ENCODE measurements at regions not wholly inside any gene's neighbourhood (a gene's known extent, or its start where the extent isn't known, plus 50 kb on each side); places are given as distances from the start of the nearest gene placed in this dataset.

- ChIA-PET POLR2A (no interaction called here), CTCF (no interaction called here)
- Histone ChIP-seq H3K27me3 (ENCODE audit: control insufficient read depth in 1 of 2, insufficient read depth in 2 of 2, low read length in 2 of 2) (no peaks in the 10 kb centered on the region), H3K36me3 (ENCODE audit: insufficient read depth, low read length) (no peaks in the 10 kb centered on the region), H3K27ac (ENCODE audit: low read depth in 1 of 2, low read length in 2 of 2) (no peak overlapping the region), H3K9me3 (ENCODE audit: control insufficient read depth in 1 of 2, insufficient read depth in 1 of 2, low read length in 2 of 2) (no peaks in the 10 kb centered on the region), H3K4me1 (ENCODE audit: insufficient read depth, low read length) (no peaks in the 10 kb centered on the region), H3K4me3 (ENCODE audit: low read length) (no peak overlapping the region)
- intact Hi-C loops (cut with DNase I, micrococcal nuclease) = no loop called here
- ATAC-seq (ENCODE audit: poor library complexity) (no peak), DNase-seq (no peak)
- no peaks in the 10 kb centered on the region for H3K27me3 Mint-ChIP-seq
- H3K4me1 Mint-ChIP-seq (ENCODE audit: low read depth) = no peaks in the 10 kb centered on the region
- H3K4me3 Mint-ChIP-seq = no peak overlapping the region
- no peak overlapping the region for H3K27ac Mint-ChIP-seq
- H3K36me3 Mint-ChIP-seq (ENCODE audit: low read depth) = no peaks in the 10 kb centered on the region
- TF ChIP-seq, protein P1, sequence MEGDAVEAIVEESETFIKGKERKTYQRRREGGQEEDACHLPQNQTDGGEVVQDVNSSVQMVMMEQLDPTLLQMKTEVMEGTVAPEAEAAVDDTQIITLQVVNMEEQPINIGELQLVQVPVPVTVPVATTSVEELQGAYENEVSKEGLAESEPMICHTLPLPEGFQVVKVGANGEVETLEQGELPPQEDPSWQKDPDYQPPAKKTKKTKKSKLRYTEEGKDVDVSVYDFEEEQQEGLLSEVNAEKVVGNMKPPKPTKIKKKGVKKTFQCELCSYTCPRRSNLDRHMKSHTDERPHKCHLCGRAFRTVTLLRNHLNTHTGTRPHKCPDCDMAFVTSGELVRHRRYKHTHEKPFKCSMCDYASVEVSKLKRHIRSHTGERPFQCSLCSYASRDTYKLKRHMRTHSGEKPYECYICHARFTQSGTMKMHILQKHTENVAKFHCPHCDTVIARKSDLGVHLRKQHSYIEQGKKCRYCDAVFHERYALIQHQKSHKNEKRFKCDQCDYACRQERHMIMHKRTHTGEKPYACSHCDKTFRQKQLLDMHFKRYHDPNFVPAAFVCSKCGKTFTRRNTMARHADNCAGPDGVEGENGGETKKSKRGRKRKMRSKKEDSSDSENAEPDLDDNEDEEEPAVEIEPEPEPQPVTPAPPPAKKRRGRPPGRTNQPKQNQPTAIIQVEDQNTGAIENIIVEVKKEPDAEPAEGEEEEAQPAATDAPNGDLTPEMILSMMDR (IDR thresholded peaks at IDR 0.05) = no peak
- peaks cover 5% of the 10 kb centered on the region for H3K9me3 Mint-ChIP-seq
Measured at GRCh38 chr13:47081246-47081645, 184.4 kb upstream of the HTR2A start.

DNA sequence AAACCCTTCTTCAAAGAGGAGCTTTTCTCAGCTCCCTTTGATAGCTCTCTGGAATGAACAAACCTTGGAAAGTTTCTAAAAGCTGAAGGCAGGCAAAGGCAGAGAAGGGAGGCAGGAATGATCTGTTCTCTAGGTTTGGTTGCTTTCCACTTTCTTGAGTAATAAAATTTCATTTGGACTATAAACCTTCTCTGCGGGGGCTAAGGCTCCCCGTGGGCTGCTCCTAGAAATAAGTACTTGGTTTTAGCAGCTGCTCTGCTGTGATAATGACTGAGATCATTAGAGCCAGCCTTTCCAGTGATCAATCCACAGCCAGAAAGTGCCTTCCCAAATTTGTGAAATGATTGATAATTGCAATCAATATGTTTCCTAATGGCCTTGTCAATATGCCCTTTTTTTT is 183.8 kb upstream of the HTR2A start:
- Mint-ChIP-seq H3K4me3 (no peak overlapping the region), H3K36me3 (ENCODE audit: low read depth) (no peaks in the 10 kb centered on the region), H3K4me1 (ENCODE audit: low read depth) (no peaks in the 10 kb centered on the region), H3K9me3 (peaks cover 5% of the 10 kb centered on the region), H3K27me3 (no peaks in the 10 kb centered on the region), H3K27ac (no peak overlapping the region)
- Histone ChIP-seq H3K36me3 (ENCODE audit: insufficient read depth, low read length) (no peaks in the 10 kb centered on the region), H3K4me3 (ENCODE audit: low read length) (no peak overlapping the region), H3K9me3 (ENCODE audit: control insufficient read depth in 1 of 2, insufficient read depth in 1 of 2, low read length in 2 of 2) (no peaks in the 10 kb centered on the region), H3K27ac (ENCODE audit: low read depth in 1 of 2, low read length in 2 of 2) (no peak overlapping the region), H3K27me3 (ENCODE audit: control insufficient read depth in 1 of 2, insufficient read depth in 2 of 2, low read length in 2 of 2) (no peaks in the 10 kb centered on the region), H3K4me1 (ENCODE audit: insufficient read depth, low read length) (no peaks in the 10 kb centered on the region)
- DNase-seq (no peak), ATAC-seq (ENCODE audit: poor library complexity) (no peak)
- CTCF ChIA-PET = no interaction called here
- POLR2A ChIA-PET = no interaction called here
- intact Hi-C loops (cut with DNase I, micrococcal nuclease) = no loop called here
- TF ChIP-seq, protein P1 (IDR thresholded peaks at IDR 0.05) = no peak

- Histone ChIP-seq H3K4me1 (ENCODE audit: insufficient read depth, low read length) (no peaks in the 10 kb centered on the region), H3K4me3 (ENCODE audit: low read length) (no peak overlapping the region), H3K9me3 (ENCODE audit: control insufficient read depth in 1 of 2, insufficient read depth in 1 of 2, low read length in 2 of 2) (peaks cover 4 to 5% of the 10 kb centered on the region in 2 experiments), H3K36me3 (ENCODE audit: insufficient read depth, low read length) (no peaks in the 10 kb centered on the region), H3K27me3 (ENCODE audit: control insufficient read depth in 1 of 2, insufficient read depth in 2 of 2, low read length in 2 of 2) (no peaks in the 10 kb centered on the region), H3K27ac (ENCODE audit: low read depth in 1 of 2, low read length in 2 of 2) (no peak overlapping the region)
- intact Hi-C loops (cut with DNase I, micrococcal nuclease) = no loop called here
- no peak overlapping the region for H3K27ac Mint-ChIP-seq
- POLR2A ChIA-PET = no interaction called here
- no peak for DNase-seq
- H3K4me1 Mint-ChIP-seq (ENCODE audit: low read depth) = no peaks in the 10 kb centered on the region
- H3K4me3 Mint-ChIP-seq = no peak overlapping the region
- TF ChIP-seq, protein P1 (IDR thresholded peaks at IDR 0.05) = no peak
- CTCF ChIA-PET = no interaction called here
- H3K36me3 Mint-ChIP-seq (ENCODE audit: low read depth) = no peaks in the 10 kb centered on the region
- peaks cover 15% of the 10 kb centered on the region for H3K9me3 Mint-ChIP-seq
- no peaks in the 10 kb centered on the region for H3K27me3 Mint-ChIP-seq
- ATAC-seq (ENCODE audit: poor library complexity) = no peak
Measured at GRCh38 chr13:47076500-47076899, 179.6 kb upstream of the HTR2A start.
